GM12878 (cell line): ENCODE measurements at regions not wholly inside any gene's neighbourhood (a gene's known extent, or its start where the extent isn't known, plus 50 kb on each side); places are given as distances from the start of the nearest gene placed in this dataset.

Source experiments
- ATAC-seq: fragments of 200-7000 bp; cut with Tn5 transposase; 3 replicates; pipeline ENCODE4 v1.9.1; 2020; ENCODE audit warnings: mild to moderate bottlenecking, moderate library complexity
- BruUV-seq: library from RNA; stranded (reverse); fragments of 400-500 nt; replicated peaks from 2 replicates; lab custom pipeline; 2021; lab: Mats Ljungman, UMichigan
- CTCF ChIA-PET: fragments of 300-600 bp; sonication (Branson Sonifier 250); formaldehyde crosslinking; extraction: SDS; loops from one replicate; lab custom pipeline; 2021; ENCODE audit warnings: inconsistent platforms; lab: Yijun Ruan, JAX
- POLR2A ChIA-PET: fragments of 350-600 bp; formaldehyde crosslinking; extraction: SDS; loops from one replicate; lab custom pipeline; 2021; ENCODE audit warnings: inconsistent platforms; lab: Charles Lee
- RAD21 ChIA-PET: fragments of 300-600 bp; sonication (Branson Sonifier 250); formaldehyde crosslinking; loops from one replicate; lab custom pipeline; 2023; ENCODE audit warnings: antibody characterized with exemption; ENCODE audit not compliant: unreplicated experiment; lab: Charles Lee
- SMC1A ChIA-PET: fragments of 300-600 bp; sonication (Branson Sonifier 250); formaldehyde crosslinking; loops from one replicate; lab custom pipeline; 2023; ENCODE audit not compliant: unreplicated experiment, uncharacterized antibody; lab: Charles Lee
- DNase-seq: peaks from one replicate; pipeline ENCODE4 v3.0.0-alpha.2; 2011; ENCODE audit warnings: low read depth, low spot score
- FAIRE-seq: peaks from 3 replicates; lab custom pipeline; 2011; peaks lifted over from hg19 to GRCh38; lab: Jason Lieb, UNC
- H2AFZ ChIP-seq: 2 replicates; pipeline ENCODE4 v1.6.0; 2011; ENCODE audit warnings: low read depth, low read length, control low read depth; ENCODE audit not compliant: control insufficient read depth
- H3K27ac ChIP-seq: 2 replicates; pipeline ENCODE4 v1.5.1; 2011; ENCODE audit warnings: control low read depth; ENCODE audit not compliant: control insufficient read depth, insufficient read depth
- H3K27me3 ChIP-seq, 2 experiments: replicated peaks in 1 of 2; 2 replicates each; pipeline versions ENCODE4 v1.6.0 to v1.6.1; 2011; ENCODE audit warnings: low read length in 1 of 2; ENCODE audit not compliant: control insufficient read depth in 2 of 2, insufficient read depth in 2 of 2
- H3K36me3 ChIP-seq, 2 experiments: 2 replicates each; pipeline ENCODE4 v1.5.1; 2011; ENCODE audit warnings: low read length in 1 of 2; ENCODE audit not compliant: control insufficient read depth in 2 of 2, insufficient read depth in 2 of 2
- H3K4me1 ChIP-seq: 2 replicates; pipeline ENCODE4 v1.6.1; 2011; ENCODE audit warnings: mild to moderate bottlenecking, low read length, moderate library complexity, mixed read lengths; ENCODE audit not compliant: control insufficient read depth, insufficient read depth
- H3K4me2 ChIP-seq: 2 replicates; pipeline ENCODE4 v1.6.0; 2011; ENCODE audit warnings: control low read depth; ENCODE audit not compliant: control insufficient read depth, insufficient read depth
- H3K4me3 ChIP-seq: fragments of 200-600 bp; sonication (generic); 2 replicates; pipeline ENCODE4 v1.5.1; 2016
- H3K79me2 ChIP-seq: 2 replicates; pipeline ENCODE4 v1.6.0; 2011; ENCODE audit warnings: low read length; ENCODE audit not compliant: control insufficient read depth, insufficient read depth
- H3K9ac ChIP-seq: 2 replicates; pipeline ENCODE4 v1.8.0; 2011; ENCODE audit warnings: low read length, control low read depth, mixed read lengths; ENCODE audit not compliant: control insufficient read depth, insufficient read depth
- H3K9me3 ChIP-seq: replicated peaks from 3 replicates; pipeline ENCODE4 v1.5.1; 2011; ENCODE audit warnings: mild to moderate bottlenecking, low read length; ENCODE audit not compliant: control insufficient read depth, insufficient read depth
- H4K20me1 ChIP-seq: 2 replicates; pipeline ENCODE4 v1.6.0; 2011; ENCODE audit not compliant: control insufficient read depth, insufficient read depth
- ASH2L ChIP-seq: fragments of 300-600, 200-600 bp; sonication (generic); IDR thresholded peaks from 2 replicates; pipeline ENCODE4 v1.6.1; 2017; ENCODE audit warnings: low read depth, mild to moderate bottlenecking, borderline replicate concordance
- BACH1 ChIP-seq: fragments of 450-650 bp; IDR thresholded peaks from 2 replicates; pipeline ENCODE4 v1.6.1; 2017; ENCODE audit warnings: mild to moderate bottlenecking, borderline replicate concordance
- E2F8 ChIP-seq: fragments of 450-650 bp; IDR thresholded peaks from 2 replicates; pipeline ENCODE4 v1.6.1; 2018; ENCODE audit warnings: mild to moderate bottlenecking, low read depth, moderate library complexity; ENCODE audit not compliant: partially characterized antibody
- MEF2A ChIP-seq: IDR thresholded peaks from 2 replicates; pipeline ENCODE4 v1.6.1; 2011; ENCODE audit warnings: low read depth, mild to moderate bottlenecking, low read length, moderate library complexity; ENCODE audit not compliant: insufficient read depth
- MLLT1 ChIP-seq: fragments of 450-650 bp; IDR thresholded peaks from 2 replicates; pipeline ENCODE4 v1.6.1; 2016; ENCODE audit warnings: mild to moderate bottlenecking
- MYC ChIP-seq: IDR thresholded peaks from 2 replicates; pipeline ENCODE4 v1.6.1; 2011; ENCODE audit warnings: mild to moderate bottlenecking, low read length, moderate library complexity, inconsistent platforms; ENCODE audit not compliant: insufficient read depth, insufficient replicate concordance, insufficient read length, severe bottlenecking
- NFIC ChIP-seq: IDR thresholded peaks from 2 replicates; pipeline ENCODE4 v1.6.1; 2012; ENCODE audit warnings: low read depth, mild to moderate bottlenecking, inconsistent platforms, low read length, moderate library complexity
- NR2C2 ChIP-seq: IDR thresholded peaks from 2 replicates; pipeline ENCODE4 v1.6.1; 2011; ENCODE audit warnings: borderline replicate concordance, low read depth; ENCODE audit not compliant: control insufficient read depth, insufficient read length
- NRF1 ChIP-seq: conservative IDR thresholded peaks from 2 replicates; pipeline ENCODE4 v1.6.1; 2011; ENCODE audit warnings: mild to moderate bottlenecking, low read depth, low read length, improper control_type of control experiment
- PBX3 ChIP-seq: IDR thresholded peaks from 2 replicates; pipeline ENCODE4 v1.6.1; 2011; ENCODE audit warnings: mild to moderate bottlenecking, low read depth, low read length, moderate library complexity; ENCODE audit not compliant: insufficient replicate concordance
- PML ChIP-seq: IDR thresholded peaks from 2 replicates; pipeline ENCODE4 v1.6.1; 2012; ENCODE audit warnings: low read length, inconsistent platforms
- POU2F2 ChIP-seq: IDR thresholded peaks from 3 replicates; pipeline ENCODE4 v1.6.1; 2011; ENCODE audit warnings: low read depth, mild to moderate bottlenecking, low read length, borderline replicate concordance
- RELA ChIP-seq: fragments of 450-650 bp; IDR thresholded peaks from 2 replicates; pipeline ENCODE4 v1.8.0; 2014; ENCODE audit warnings: borderline replicate concordance; ENCODE audit not compliant: partially characterized antibody
- SP1 ChIP-seq: IDR thresholded peaks from one replicate; pipeline ENCODE4 v1.6.1; 2011; ENCODE audit warnings: low read depth, low read length
- SREBF2 ChIP-seq: IDR thresholded peaks from 2 replicates; pipeline ENCODE4 v1.6.1; 2012; ENCODE audit warnings: mild to moderate bottlenecking, low read length
- STAT1 ChIP-seq: fragments of 450-650 bp; conservative IDR thresholded peaks from 2 replicates; pipeline ENCODE4 v1.6.1; 2014; ENCODE audit warnings: antibody characterized with exemption, mild to moderate bottlenecking
- STAT3 ChIP-seq: IDR thresholded peaks from 2 replicates; pipeline ENCODE4 v1.6.1; 2011; ENCODE audit warnings: low read depth, low read length, improper control_type of control experiment
- TCF12 ChIP-seq: IDR thresholded peaks from 2 replicates; pipeline ENCODE4 v1.6.1; 2011; ENCODE audit warnings: low read depth, mild to moderate bottlenecking, low read length
- ZSCAN29 ChIP-seq: fragments of 450-650 bp; IDR thresholded peaks from 2 replicates; pipeline ENCODE4 v1.6.1; 2017; ENCODE audit warnings: mild to moderate bottlenecking, moderate library complexity
- ZZZ3 ChIP-seq: IDR thresholded peaks from 2 replicates; pipeline ENCODE4 v1.6.1; 2011; ENCODE audit warnings: low read depth; ENCODE audit not compliant: control insufficient read depth, insufficient read length
- WGBS: methylation state at CpG from one replicate; pipeline ENCODE4 v1.1.6; 2016; ENCODE audit warnings: low lambda C conversion rate; ENCODE audit not compliant: insufficient replicate concordance, insufficient coverage; ENCODE audit errors: missing lambda C conversion rate; 5-methylcytosine and 5-hydroxymethylcytosine counted together
- in situ Hi-C: fragments of 300-500 bp; cut with MboI; formaldehyde crosslinking; loops from 9 replicates; pipeline ENCODE4 v1.14.3; 2018; ENCODE audit warnings: mixed read lengths
- intact Hi-C: fragments of 100-400 bp; cut with micrococcal nuclease; formaldehyde crosslinking; loops from one replicate; pipeline ENCODE4 v1.14.2; 2022; ENCODE audit not compliant: unreplicated experiment

DNA sequence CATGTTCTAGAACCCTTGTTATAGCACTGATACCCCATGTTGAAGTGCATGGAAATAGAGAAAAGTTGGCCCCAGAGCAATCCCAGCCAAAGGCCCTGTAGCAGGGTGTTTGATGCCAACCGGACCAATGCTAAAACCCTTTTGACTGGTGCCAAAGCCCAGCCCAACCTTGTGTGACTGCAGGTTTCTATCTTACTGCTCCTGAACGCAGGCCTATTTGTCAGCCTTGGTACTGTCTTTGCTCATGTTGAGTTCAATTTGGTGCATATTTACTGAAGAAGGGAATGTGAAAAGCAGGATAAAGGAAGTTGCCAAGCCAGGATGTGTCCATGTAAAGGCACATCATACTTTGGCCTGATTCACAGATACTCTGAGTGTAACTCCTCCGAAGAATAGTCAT lies 51.7 kb upstream of the NFASC start (continued):
- TF ChIP-seq MLLT1 (no peak), POU2F2 (no peak), MEF2A (no peak), SREBF2 (no peak), NR2C2 (no peak)

- 18% methylated on average over 2 of the region's 2 CpGs for WGBS
- SMC1A ChIA-PET, result interaction anchor here (1.6 kb wide), 1 partner anchor 101 kb away, joined by 3 read pairs; no protein-coding TSS in a partner anchor
- in situ Hi-C loops, result no loop called here
- TF ChIP-seq STAT1 (no peak), NFIC (no peak), NRF1 (no peak), PBX3 (no peak), ZSCAN29 (no peak), BACH1 (no peak), MYC (no peak), E2F8 (no peak), RELA (no peak), STAT3 (no peak), TCF12 (no peak), SP1 (no peak), PML (no peak), ASH2L (no peak), ZZZ3 (no peak)
Observed at GRCh38 chr1:204819495-204819894, 51.2 kb upstream of the NFASC start.

More at GRCh38 chr1:204819495-204819894, 51.2 kb upstream of the NFASC start:
- Histone ChIP-seq H4K20me1 (no peaks in the 10 kb centered on the region), H3K4me3 (no peak overlapping the region), H3K27ac (no peak overlapping the region), H3K36me3 (no peaks in the 10 kb centered on the region), H3K9ac (no peak overlapping the region), H3K4me1 (no peaks in the 10 kb centered on the region), H2AFZ (no peak overlapping the region), H3K79me2 (no peaks in the 10 kb centered on the region), H3K9me3 (no peaks in the 10 kb centered on the region), H3K27me3 (no peaks in the 10 kb centered on the region; a peak in 1 of 4 replicates), H3K4me2 (no peak overlapping the region)
- intact Hi-C loops, result no loop called here
- ChIA-PET CTCF (interaction anchor here (1.5 to 8.5 kb wide), 3 partner anchors 12 to 178 kb away, joined by 3 to 79 read pairs (median 4); no protein-coding TSS in a partner anchor), POLR2A (no interaction called here), RAD21 (interaction anchor here (0.7 to 0.9 kb wide), 2 partner anchors 9 to 13 kb away, joined by 3 to 4 read pairs; no protein-coding TSS in a partner anchor)
- no peak for DNase-seq
- no TSS peak for BruUV-seq
- no peak for ATAC-seq
- no peak for FAIRE-seq
